ENCODE measurements at regions not wholly inside any gene's neighbourhood (a gene's known extent, or its start where the extent isn't known, plus 50 kb on each side); places are given as distances from the start of the nearest gene placed in this dataset.

DNA sequence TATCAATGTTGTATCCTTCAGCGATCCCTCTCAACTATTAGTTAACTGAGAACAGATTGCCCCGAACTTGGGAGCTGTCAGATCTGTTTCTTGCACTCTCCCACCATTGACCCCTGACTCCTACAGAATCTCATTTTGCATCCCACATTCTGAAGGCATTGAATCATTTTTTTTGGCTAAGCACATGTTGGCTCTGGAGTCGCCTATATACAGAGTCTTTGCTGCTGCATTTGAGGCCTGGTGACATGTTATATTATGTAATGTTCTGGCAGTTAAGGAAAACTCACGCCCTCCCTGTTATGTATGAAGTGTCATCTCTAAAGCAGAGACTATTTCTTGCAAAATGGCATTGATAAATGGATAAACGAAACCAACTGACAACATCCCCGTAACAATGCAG, 159.2 kb upstream of the ITGB1 start:
- TF ChIP-seq POLR2A (IDR thresholded peaks at IDR 0.05; ENCODE audit: low read depth) = no peak
- TF ChIP-seq, protein P1, sequence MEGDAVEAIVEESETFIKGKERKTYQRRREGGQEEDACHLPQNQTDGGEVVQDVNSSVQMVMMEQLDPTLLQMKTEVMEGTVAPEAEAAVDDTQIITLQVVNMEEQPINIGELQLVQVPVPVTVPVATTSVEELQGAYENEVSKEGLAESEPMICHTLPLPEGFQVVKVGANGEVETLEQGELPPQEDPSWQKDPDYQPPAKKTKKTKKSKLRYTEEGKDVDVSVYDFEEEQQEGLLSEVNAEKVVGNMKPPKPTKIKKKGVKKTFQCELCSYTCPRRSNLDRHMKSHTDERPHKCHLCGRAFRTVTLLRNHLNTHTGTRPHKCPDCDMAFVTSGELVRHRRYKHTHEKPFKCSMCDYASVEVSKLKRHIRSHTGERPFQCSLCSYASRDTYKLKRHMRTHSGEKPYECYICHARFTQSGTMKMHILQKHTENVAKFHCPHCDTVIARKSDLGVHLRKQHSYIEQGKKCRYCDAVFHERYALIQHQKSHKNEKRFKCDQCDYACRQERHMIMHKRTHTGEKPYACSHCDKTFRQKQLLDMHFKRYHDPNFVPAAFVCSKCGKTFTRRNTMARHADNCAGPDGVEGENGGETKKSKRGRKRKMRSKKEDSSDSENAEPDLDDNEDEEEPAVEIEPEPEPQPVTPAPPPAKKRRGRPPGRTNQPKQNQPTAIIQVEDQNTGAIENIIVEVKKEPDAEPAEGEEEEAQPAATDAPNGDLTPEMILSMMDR (IDR thresholded peaks at IDR 0.05) = no peak

All from esophagus muscularis mucosa (tissue), 3 donors.